ENCODE measurements at regions not wholly inside any gene's neighbourhood (a gene's known extent, or its start where the extent isn't known, plus 50 kb on each side); places are given as distances from the start of the nearest gene placed in this dataset.

GRCh38 chr15:70147778-70148177 lies 50.1 kb upstream of the TLE3 start:
- TF ChIP-seq POLR2A (IDR thresholded peaks at IDR 0.05), result no peak
- no peak for TF ChIP-seq CTCF (IDR thresholded peaks at IDR 0.05)
